ENCODE measurements at regions not wholly inside any gene's neighbourhood (a gene's known extent, or its start where the extent isn't known, plus 50 kb on each side); places are given as distances from the start of the nearest gene placed in this dataset.

DNA sequence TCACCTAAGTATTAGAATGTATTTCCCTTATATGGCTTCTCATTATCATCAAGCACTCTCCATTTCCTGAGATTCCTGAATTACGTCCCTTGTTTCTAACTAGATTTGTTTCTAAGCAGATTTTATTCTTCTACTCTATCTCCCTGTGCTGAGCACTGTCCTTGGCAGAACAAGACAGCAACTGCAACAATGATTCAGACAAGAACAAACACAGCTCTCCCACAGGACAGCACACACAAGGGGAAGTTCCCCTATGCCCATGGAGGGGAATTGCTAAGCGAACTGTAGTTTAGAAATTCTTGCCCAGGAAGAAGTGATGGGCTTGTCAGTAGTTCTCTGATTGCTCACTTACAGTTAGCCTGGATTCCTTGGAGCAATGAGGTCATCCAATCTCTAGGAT is 759.9 kb downstream of the DTWD2 start:
- DNase-seq, result no peak
- no peaks in the 10 kb centered on the region for H3K36me3 Mint-ChIP-seq (ENCODE audit: low read depth)
- peaks cover 3% of the 10 kb centered on the region; the same call in 1 of the 2 replicates for H3K27me3 Mint-ChIP-seq (ENCODE audit: insufficient read depth)
- H3K4me3 Mint-ChIP-seq, result no peak overlapping the region
- H3K27ac Mint-ChIP-seq, result no peak overlapping the region
- H3K9me3 Mint-ChIP-seq, result peaks cover 18% of the 10 kb centered on the region; the same call in 1 of the 2 replicates
- TF ChIP-seq, protein P1, sequence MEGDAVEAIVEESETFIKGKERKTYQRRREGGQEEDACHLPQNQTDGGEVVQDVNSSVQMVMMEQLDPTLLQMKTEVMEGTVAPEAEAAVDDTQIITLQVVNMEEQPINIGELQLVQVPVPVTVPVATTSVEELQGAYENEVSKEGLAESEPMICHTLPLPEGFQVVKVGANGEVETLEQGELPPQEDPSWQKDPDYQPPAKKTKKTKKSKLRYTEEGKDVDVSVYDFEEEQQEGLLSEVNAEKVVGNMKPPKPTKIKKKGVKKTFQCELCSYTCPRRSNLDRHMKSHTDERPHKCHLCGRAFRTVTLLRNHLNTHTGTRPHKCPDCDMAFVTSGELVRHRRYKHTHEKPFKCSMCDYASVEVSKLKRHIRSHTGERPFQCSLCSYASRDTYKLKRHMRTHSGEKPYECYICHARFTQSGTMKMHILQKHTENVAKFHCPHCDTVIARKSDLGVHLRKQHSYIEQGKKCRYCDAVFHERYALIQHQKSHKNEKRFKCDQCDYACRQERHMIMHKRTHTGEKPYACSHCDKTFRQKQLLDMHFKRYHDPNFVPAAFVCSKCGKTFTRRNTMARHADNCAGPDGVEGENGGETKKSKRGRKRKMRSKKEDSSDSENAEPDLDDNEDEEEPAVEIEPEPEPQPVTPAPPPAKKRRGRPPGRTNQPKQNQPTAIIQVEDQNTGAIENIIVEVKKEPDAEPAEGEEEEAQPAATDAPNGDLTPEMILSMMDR (IDR thresholded peaks at IDR 0.05), result no peak
- no peaks in the 10 kb centered on the region for H3K4me1 Mint-ChIP-seq (ENCODE audit: low read depth)

- H3K9me3 Mint-ChIP-seq, result peaks cover 7% of the 10 kb centered on the region; the same call in 1 of the 2 replicates
- TF ChIP-seq, protein P1 (IDR thresholded peaks at IDR 0.05), result no peak
- no peak for DNase-seq
- no peak overlapping the region for H3K4me3 Mint-ChIP-seq
- peaks cover 3% of the 10 kb centered on the region; the same call in 1 of the 2 replicates for H3K27me3 Mint-ChIP-seq (ENCODE audit: insufficient read depth)
- no peaks in the 10 kb centered on the region for H3K36me3 Mint-ChIP-seq (ENCODE audit: low read depth)
- H3K27ac Mint-ChIP-seq, result no peak overlapping the region
- H3K4me1 Mint-ChIP-seq (ENCODE audit: low read depth), result no peaks in the 10 kb centered on the region; the same call in 1 of the 2 replicates
Observed at GRCh38 chr5:118224546-118224945, 763.8 kb downstream of the DTWD2 start.

- Mint-ChIP-seq H3K4me3 (no peak overlapping the region; the same call in 1 of the 2 replicates), H3K36me3 (ENCODE audit: low read depth) (no peaks in the 10 kb centered on the region), H3K27ac (no peak overlapping the region), H3K27me3 (ENCODE audit: insufficient read depth) (no peaks in the 10 kb centered on the region), H3K4me1 (ENCODE audit: low read depth) (no peaks in the 10 kb centered on the region; the same call in 1 of the 2 replicates), H3K9me3 (peaks cover 15% of the 10 kb centered on the region)
- TF ChIP-seq, protein P1 (IDR thresholded peaks at IDR 0.05), result no peak
- DNase-seq, result no peak
Observed at GRCh38 chr5:118220556-118221195, 767.7 kb downstream of the DTWD2 start.

- Mint-ChIP-seq H3K9me3 (peaks cover 24% of the 10 kb centered on the region), H3K4me3 (no peak overlapping the region), H3K36me3 (ENCODE audit: low read depth) (no peaks in the 10 kb centered on the region)
Observed at GRCh38 chr5:118211606-118212005, 776.7 kb downstream of the DTWD2 start.

GRCh38 chr5:118208031-118208453 is 780.3 kb downstream of the DTWD2 start:
- Mint-ChIP-seq H3K36me3 (ENCODE audit: low read depth) (no peaks in the 10 kb centered on the region), H3K4me1 (ENCODE audit: low read depth) (no peaks in the 10 kb centered on the region), H3K4me3 (no peak overlapping the region), H3K27ac (no peak overlapping the region), H3K9me3 (peaks cover 11% of the 10 kb centered on the region), H3K27me3 (ENCODE audit: insufficient read depth) (no peaks in the 10 kb centered on the region; the same call in 1 of the 2 replicates)
- TF ChIP-seq, protein P1 (IDR thresholded peaks at IDR 0.05), result no peak
- DNase-seq, result no peak

More at GRCh38 chr5:118211606-118212005, 776.7 kb downstream of the DTWD2 start:
- Mint-ChIP-seq H3K27me3 (ENCODE audit: insufficient read depth) (no peaks in the 10 kb centered on the region; the same call in 1 of the 2 replicates), H3K4me1 (ENCODE audit: low read depth) (no peaks in the 10 kb centered on the region), H3K27ac (no peak overlapping the region)
- TF ChIP-seq, protein P1 (IDR thresholded peaks at IDR 0.05), result no peak
- no peak for DNase-seq

All from HFFc6 (cell line).